MM.1S (cell line): ENCODE measurements at regions not wholly inside any gene's neighbourhood (a gene's known extent, or its start where the extent isn't known, plus 50 kb on each side); places are given as distances from the start of the nearest gene placed in this dataset.

Experiments
- CTCF ChIP-seq: fragments of 300-600 bp; sonication (generic); IDR thresholded peaks from 2 replicates; pipeline ENCODE4 v1.5.1; 2016; ENCODE audit warnings: antibody characterized with exemption, low read length, mixed read lengths
- EZH2 ChIP-seq: fragments of 300-600 bp; sonication (generic); optimal IDR thresholded peaks from 2 replicates; pipeline ENCODE3; 2017; ENCODE audit warnings: low read depth, mild to moderate bottlenecking, antibody characterized with exemption, low read length, mixed read lengths
- EZH2phosphoT487 ChIP-seq: fragments of 300-600 bp; sonication (generic); IDR thresholded peaks from 2 replicates; pipeline ENCODE4 v1.6.1; 2018; ENCODE audit warnings: antibody characterized with exemption, low read length

- TF ChIP-seq CTCF = no peak
- TF ChIP-seq EZH2 = no peak
- TF ChIP-seq EZH2phosphoT487 = no peak
Measured at GRCh38 chr11:116643521-116643920, 129.3 kb downstream of the BUD13 start.
